ENCODE measurements at regions not wholly inside any gene's neighbourhood (a gene's known extent, or its start where the extent isn't known, plus 50 kb on each side); places are given as distances from the start of the nearest gene placed in this dataset.

GRCh38 chr4:129323658-129324057 lies 227.7 kb downstream of the C4orf33 start:
- Histone ChIP-seq H3K9me3 (ENCODE audit: insufficient read depth, low read length, severe bottlenecking) (no peaks in the 10 kb centered on the region), H3K4me3 (ENCODE audit: low read depth in 1 of 2, low read length in 2 of 2) (no peak overlapping the region), H4K20me1 (ENCODE audit: insufficient read depth, low read length) (no peaks in the 10 kb centered on the region), H2AFZ (ENCODE audit: low read depth, low read length) (no peak overlapping the region), H3K27ac (ENCODE audit: low read length) (no peak overlapping the region), H3K27me3 (ENCODE audit: insufficient read depth, low read length, poor library complexity) (no peaks in the 10 kb centered on the region), H3K79me2 (ENCODE audit: insufficient read depth, low read length) (no peaks in the 10 kb centered on the region), H3K4me2 (ENCODE audit: insufficient read depth, low read length) (no peak overlapping the region), H3K36me3 (ENCODE audit: insufficient read depth, low read length) (no peaks in the 10 kb centered on the region), H3K4me1 (ENCODE audit: insufficient read depth, low read length) (no peaks in the 10 kb centered on the region), H3K9ac (ENCODE audit: low read depth, low read length) (no peak overlapping the region)
- ATAC-seq (ENCODE audit: insufficient read depth, low read depth) (no peak), DNase-seq (no peak)
- no peak for TF ChIP-seq EZH2 (IDR thresholded peaks at IDR 0.05; ENCODE audit: borderline replicate concordance, low read depth, low read length, severe bottlenecking)
- TF ChIP-seq CTCF (IDR thresholded peaks at IDR 0.05; ENCODE audit: borderline replicate concordance, extremely low read depth, low read length, poor library complexity, severe bottlenecking): no peak

- no peak overlapping the region for H3K4me3 ChIP-seq (ENCODE audit: low read depth in 1 of 2, low read length in 2 of 2)
- H3K4me1 ChIP-seq (ENCODE audit: insufficient read depth, low read length): no peaks in the 10 kb centered on the region
- no peak overlapping the region for H3K27ac ChIP-seq (ENCODE audit: low read length)
- no peaks in the 10 kb centered on the region for H4K20me1 ChIP-seq (ENCODE audit: insufficient read depth, low read length)
- TF ChIP-seq CTCF (IDR thresholded peaks at IDR 0.05; ENCODE audit: borderline replicate concordance, extremely low read depth, low read length, poor library complexity, severe bottlenecking) (no peak), EZH2 (IDR thresholded peaks at IDR 0.05; ENCODE audit: borderline replicate concordance, low read depth, low read length, severe bottlenecking) (no peak)
- H3K9me3 ChIP-seq (ENCODE audit: insufficient read depth, low read length, severe bottlenecking): no peaks in the 10 kb centered on the region
- H3K27me3 ChIP-seq (ENCODE audit: insufficient read depth, low read length, poor library complexity): no peaks in the 10 kb centered on the region
- H3K9ac ChIP-seq (ENCODE audit: low read depth, low read length): no peak overlapping the region
- no peak overlapping the region for H2AFZ ChIP-seq (ENCODE audit: low read depth, low read length)
- H3K4me2 ChIP-seq (ENCODE audit: insufficient read depth, low read length): no peak overlapping the region
- ATAC-seq (ENCODE audit: insufficient read depth, low read depth): no peak
- H3K79me2 ChIP-seq (ENCODE audit: insufficient read depth, low read length): no peaks in the 10 kb centered on the region
- H3K36me3 ChIP-seq (ENCODE audit: insufficient read depth, low read length): no peaks in the 10 kb centered on the region
- DNase-seq: no peak
Observed at GRCh38 chr4:129326571-129327460, 230.9 kb downstream of the C4orf33 start.

GRCh38 chr4:129327637-129328036 lies 231.7 kb downstream of the C4orf33 start:
- Histone ChIP-seq H3K4me2 (ENCODE audit: insufficient read depth, low read length) (no peak overlapping the region), H3K27me3 (ENCODE audit: insufficient read depth, low read length, poor library complexity) (no peaks in the 10 kb centered on the region), H2AFZ (ENCODE audit: low read depth, low read length) (no peak overlapping the region), H3K4me1 (ENCODE audit: insufficient read depth, low read length) (no peaks in the 10 kb centered on the region), H3K9me3 (ENCODE audit: insufficient read depth, low read length, severe bottlenecking) (no peaks in the 10 kb centered on the region), H3K79me2 (ENCODE audit: insufficient read depth, low read length) (no peaks in the 10 kb centered on the region), H4K20me1 (ENCODE audit: insufficient read depth, low read length) (no peaks in the 10 kb centered on the region), H3K27ac (ENCODE audit: low read length) (no peak overlapping the region), H3K36me3 (ENCODE audit: insufficient read depth, low read length) (no peaks in the 10 kb centered on the region), H3K9ac (ENCODE audit: low read depth, low read length) (no peak overlapping the region), H3K4me3 (ENCODE audit: low read depth in 1 of 2, low read length in 2 of 2) (no peak overlapping the region)
- no peak for TF ChIP-seq CTCF (IDR thresholded peaks at IDR 0.05; ENCODE audit: borderline replicate concordance, extremely low read depth, low read length, poor library complexity, severe bottlenecking)
- TF ChIP-seq EZH2 (IDR thresholded peaks at IDR 0.05; ENCODE audit: borderline replicate concordance, low read depth, low read length, severe bottlenecking): no peak
- DNase-seq: no peak
- no peak for ATAC-seq (ENCODE audit: insufficient read depth, low read depth)

All from DND-41 (cell line).